GM23338 (cell line): ENCODE measurements at regions not wholly inside any gene's neighbourhood (a gene's known extent, or its start where the extent isn't known, plus 50 kb on each side); places are given as distances from the start of the nearest gene placed in this dataset.

Source experiments
- EZH2 ChIP-seq: fragments of 200-600 bp; sonication (generic); IDR thresholded peaks from one replicate; pipeline ENCODE4 v1.8.0; 2017; ENCODE audit warnings: antibody characterized with exemption, mild to moderate bottlenecking, low read depth; ENCODE audit not compliant: unreplicated experiment
- EZH2phosphoT487 ChIP-seq: fragments of 200-600 bp; sonication (generic); IDR thresholded peaks from one replicate; pipeline ENCODE4 v1.8.1; 2018; ENCODE audit warnings: antibody characterized with exemption; ENCODE audit not compliant: unreplicated experiment
- POLR2AphosphoS5 ChIP-seq: IDR thresholded peaks from 2 replicates; pipeline ENCODE4 v1.6.1; 2016; ENCODE audit warnings: antibody characterized with exemption, low read depth
- TF ChIP-seq, protein P1 (sequence below), 2 experiments: fragments of 200-600 bp in 1 of 2; sonication (generic) in 1 of 2; conservative IDR thresholded peaks; 2 replicates each; pipeline versions ENCODE4 v1.5.1 to v1.6.1; 2016 to 2017; ENCODE audit warnings: antibody characterized with exemption in 2 of 2, low read depth in 2 of 2, mild to moderate bottlenecking in 2 of 2, moderate library complexity in 1 of 2
- TF ChIP-seq, protein P2 (sequence below): fragments of 250-450 bp; sonication (Bioruptor Pico); IDR thresholded peaks from 2 replicates; pipeline ENCODE4 v1.5.0; 2020; ENCODE audit warnings: mild to moderate bottlenecking, moderate library complexity
- TF ChIP-seq, protein P3 (sequence below): IDR thresholded peaks from one replicate; pipeline ENCODE4 v1.6.1; 2018; ENCODE audit warnings: antibody characterized with exemption; ENCODE audit not compliant: unreplicated experiment

DNA sequence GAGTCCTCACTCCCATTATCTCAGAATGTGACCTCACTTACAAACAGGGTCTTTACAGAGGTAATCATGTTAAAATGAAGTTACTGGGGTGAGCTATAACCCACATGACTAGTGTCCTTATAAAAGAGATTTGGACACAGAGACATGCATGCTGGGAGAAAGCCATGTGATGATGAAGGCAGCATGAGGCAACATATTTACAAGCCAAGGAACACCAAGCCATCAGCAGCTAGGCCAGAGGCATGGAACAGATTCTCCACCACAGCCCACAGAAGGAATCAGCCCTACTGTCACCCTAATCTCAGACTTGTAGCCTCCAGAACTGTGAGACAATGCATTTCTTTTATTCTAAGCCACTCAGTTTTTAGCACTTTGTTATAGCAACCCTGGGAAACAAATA lies 171.9 kb downstream of the EN1 start:
- TF ChIP-seq, protein P1, sequence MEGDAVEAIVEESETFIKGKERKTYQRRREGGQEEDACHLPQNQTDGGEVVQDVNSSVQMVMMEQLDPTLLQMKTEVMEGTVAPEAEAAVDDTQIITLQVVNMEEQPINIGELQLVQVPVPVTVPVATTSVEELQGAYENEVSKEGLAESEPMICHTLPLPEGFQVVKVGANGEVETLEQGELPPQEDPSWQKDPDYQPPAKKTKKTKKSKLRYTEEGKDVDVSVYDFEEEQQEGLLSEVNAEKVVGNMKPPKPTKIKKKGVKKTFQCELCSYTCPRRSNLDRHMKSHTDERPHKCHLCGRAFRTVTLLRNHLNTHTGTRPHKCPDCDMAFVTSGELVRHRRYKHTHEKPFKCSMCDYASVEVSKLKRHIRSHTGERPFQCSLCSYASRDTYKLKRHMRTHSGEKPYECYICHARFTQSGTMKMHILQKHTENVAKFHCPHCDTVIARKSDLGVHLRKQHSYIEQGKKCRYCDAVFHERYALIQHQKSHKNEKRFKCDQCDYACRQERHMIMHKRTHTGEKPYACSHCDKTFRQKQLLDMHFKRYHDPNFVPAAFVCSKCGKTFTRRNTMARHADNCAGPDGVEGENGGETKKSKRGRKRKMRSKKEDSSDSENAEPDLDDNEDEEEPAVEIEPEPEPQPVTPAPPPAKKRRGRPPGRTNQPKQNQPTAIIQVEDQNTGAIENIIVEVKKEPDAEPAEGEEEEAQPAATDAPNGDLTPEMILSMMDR (conservative IDR thresholded peaks at IDR 0.05; ENCODE audit: low read depth in 2 of 2) = no peak
- TF ChIP-seq, protein P2, sequence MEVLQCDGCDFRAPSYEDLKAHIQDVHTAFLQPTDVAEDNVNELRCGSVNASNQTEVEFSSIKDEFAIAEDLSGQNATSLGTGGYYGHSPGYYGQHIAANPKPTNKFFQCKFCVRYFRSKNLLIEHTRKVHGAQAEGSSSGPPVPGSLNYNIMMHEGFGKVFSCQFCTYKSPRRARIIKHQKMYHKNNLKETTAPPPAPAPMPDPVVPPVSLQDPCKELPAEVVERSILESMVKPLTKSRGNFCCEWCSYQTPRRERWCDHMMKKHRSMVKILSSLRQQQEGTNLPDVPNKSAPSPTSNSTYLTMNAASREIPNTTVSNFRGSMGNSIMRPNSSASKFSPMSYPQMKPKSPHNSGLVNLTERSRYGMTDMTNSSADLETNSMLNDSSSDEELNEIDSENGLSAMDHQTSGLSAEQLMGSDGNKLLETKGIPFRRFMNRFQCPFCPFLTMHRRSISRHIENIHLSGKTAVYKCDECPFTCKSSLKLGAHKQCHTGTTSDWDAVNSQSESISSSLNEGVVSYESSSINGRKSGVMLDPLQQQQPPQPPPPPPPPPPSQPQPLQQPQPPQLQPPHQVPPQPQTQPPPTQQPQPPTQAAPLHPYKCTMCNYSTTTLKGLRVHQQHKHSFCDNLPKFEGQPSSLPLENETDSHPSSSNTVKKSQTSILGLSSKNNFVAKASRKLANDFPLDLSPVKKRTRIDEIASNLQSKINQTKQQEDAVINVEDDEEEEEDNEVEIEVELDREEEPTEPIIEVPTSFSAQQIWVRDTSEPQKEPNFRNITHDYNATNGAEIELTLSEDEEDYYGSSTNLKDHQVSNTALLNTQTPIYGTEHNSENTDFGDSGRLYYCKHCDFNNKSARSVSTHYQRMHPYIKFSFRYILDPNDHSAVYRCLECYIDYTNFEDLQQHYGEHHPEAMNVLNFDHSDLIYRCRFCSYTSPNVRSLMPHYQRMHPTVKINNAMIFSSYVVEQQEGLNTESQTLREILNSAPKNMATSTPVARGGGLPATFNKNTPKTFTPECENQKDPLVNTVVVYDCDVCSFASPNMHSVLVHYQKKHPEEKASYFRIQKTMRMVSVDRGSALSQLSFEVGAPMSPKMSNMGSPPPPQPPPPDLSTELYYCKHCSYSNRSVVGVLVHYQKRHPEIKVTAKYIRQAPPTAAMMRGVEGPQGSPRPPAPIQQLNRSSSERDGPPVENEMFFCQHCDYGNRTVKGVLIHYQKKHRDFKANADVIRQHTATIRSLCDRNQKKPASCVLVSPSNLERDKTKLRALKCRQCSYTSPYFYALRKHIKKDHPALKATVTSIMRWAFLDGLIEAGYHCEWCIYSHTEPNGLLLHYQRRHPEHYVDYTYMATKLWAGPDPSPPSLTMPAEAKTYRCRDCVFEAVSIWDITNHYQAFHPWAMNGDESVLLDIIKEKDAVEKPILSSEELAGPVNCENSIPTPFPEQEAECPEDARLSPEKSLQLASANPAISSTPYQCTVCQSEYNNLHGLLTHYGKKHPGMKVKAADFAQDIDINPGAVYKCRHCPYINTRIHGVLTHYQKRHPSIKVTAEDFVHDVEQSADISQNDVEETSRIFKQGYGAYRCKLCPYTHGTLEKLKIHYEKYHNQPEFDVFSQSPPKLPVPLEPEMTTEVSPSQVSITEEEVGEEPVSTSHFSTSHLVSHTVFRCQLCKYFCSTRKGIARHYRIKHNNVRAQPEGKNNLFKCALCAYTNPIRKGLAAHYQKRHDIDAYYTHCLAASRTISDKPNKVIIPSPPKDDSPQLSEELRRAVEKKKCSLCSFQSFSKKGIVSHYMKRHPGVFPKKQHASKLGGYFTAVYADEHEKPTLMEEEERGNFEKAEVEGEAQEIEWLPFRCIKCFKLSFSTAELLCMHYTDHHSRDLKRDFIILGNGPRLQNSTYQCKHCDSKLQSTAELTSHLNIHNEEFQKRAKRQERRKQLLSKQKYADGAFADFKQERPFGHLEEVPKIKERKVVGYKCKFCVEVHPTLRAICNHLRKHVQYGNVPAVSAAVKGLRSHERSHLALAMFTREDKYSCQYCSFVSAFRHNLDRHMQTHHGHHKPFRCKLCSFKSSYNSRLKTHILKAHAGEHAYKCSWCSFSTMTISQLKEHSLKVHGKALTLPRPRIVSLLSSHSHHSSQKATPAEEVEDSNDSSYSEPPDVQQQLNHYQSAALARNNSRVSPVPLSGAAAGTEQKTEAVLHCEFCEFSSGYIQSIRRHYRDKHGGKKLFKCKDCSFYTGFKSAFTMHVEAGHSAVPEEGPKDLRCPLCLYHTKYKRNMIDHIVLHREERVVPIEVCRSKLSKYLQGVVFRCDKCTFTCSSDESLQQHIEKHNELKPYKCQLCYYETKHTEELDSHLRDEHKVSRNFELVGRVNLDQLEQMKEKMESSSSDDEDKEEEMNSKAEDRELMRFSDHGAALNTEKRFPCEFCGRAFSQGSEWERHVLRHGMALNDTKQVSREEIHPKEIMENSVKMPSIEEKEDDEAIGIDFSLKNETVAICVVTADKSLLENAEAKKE = no peak
- TF ChIP-seq EZH2 (no peak), EZH2phosphoT487 (no peak), POLR2AphosphoS5 (no peak)
- TF ChIP-seq, protein P3, sequence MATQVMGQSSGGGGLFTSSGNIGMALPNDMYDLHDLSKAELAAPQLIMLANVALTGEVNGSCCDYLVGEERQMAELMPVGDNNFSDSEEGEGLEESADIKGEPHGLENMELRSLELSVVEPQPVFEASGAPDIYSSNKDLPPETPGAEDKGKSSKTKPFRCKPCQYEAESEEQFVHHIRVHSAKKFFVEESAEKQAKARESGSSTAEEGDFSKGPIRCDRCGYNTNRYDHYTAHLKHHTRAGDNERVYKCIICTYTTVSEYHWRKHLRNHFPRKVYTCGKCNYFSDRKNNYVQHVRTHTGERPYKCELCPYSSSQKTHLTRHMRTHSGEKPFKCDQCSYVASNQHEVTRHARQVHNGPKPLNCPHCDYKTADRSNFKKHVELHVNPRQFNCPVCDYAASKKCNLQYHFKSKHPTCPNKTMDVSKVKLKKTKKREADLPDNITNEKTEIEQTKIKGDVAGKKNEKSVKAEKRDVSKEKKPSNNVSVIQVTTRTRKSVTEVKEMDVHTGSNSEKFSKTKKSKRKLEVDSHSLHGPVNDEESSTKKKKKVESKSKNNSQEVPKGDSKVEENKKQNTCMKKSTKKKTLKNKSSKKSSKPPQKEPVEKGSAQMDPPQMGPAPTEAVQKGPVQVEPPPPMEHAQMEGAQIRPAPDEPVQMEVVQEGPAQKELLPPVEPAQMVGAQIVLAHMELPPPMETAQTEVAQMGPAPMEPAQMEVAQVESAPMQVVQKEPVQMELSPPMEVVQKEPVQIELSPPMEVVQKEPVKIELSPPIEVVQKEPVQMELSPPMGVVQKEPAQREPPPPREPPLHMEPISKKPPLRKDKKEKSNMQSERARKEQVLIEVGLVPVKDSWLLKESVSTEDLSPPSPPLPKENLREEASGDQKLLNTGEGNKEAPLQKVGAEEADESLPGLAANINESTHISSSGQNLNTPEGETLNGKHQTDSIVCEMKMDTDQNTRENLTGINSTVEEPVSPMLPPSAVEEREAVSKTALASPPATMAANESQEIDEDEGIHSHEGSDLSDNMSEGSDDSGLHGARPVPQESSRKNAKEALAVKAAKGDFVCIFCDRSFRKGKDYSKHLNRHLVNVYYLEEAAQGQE = no peak
